Fibroblast of the conjunctiva (primary cell): ENCODE measurements at regions not wholly inside any gene's neighbourhood (a gene's known extent, or its start where the extent isn't known, plus 50 kb on each side); places are given as distances from the start of the nearest gene placed in this dataset.

Source experiments
- DNase-seq: peaks from one replicate; pipeline ENCODE4 v3.0.0-alpha.2; 2010; ENCODE audit warnings: low read depth

- no peak for DNase-seq
Observed at GRCh38 chr1:182122256-182122912, 60.9 kb upstream of the ZNF648 start.

GRCh38 chr1:182121787-182122186, 60.3 kb upstream of the ZNF648 start:
- DNase-seq = no peak

GRCh38 chr1:182120411-182121258, 59.1 kb upstream of the ZNF648 start:
- no peak for DNase-seq

- no peak for DNase-seq
Observed at GRCh38 chr1:182119631-182120030, 58.1 kb upstream of the ZNF648 start.

GRCh38 chr1:182118851-182119250, 57.3 kb upstream of the ZNF648 start:
- DNase-seq = no peak

GRCh38 chr1:182114627-182115023, 53.1 kb upstream of the ZNF648 start:
- DNase-seq = no peak

- no peak for DNase-seq
Observed at GRCh38 chr1:182113879-182114626, 52.5 kb upstream of the ZNF648 start.

GRCh38 chr1:182111496-182111895, 50.0 kb upstream of the ZNF648 start:
- DNase-seq = no peak
